HG02884 (cell line): ENCODE measurements at regions not wholly inside any gene's neighbourhood (a gene's known extent, or its start where the extent isn't known, plus 50 kb on each side); places are given as distances from the start of the nearest gene placed in this dataset.

ENCODE experiments used
- ATAC-seq: cut with Tn5 transposase; IDR thresholded peaks from one replicate; pipeline ENCODE4 v1.9.1; 2021; ENCODE audit warnings: mild to moderate bottlenecking, moderate library complexity; ENCODE audit not compliant: unreplicated experiment

DNA sequence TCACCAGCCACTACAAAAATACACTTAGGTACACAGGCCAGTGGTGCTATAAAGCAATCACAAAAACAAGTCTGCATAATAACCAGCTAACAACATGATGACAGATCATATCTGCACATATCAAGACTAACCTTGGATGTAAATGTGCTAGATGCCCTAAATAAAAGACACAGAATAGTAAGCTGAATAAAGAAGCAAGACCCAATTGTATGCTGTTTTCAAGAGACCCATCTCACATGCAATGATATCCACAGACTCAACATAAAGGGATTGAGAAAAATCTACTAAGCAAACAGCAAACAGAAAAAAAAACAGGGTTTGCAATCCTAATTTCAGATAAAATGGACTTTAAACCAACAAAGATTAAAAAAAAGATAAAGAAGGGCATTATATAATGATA is 505.4 kb upstream of the FZD8 start:
- ATAC-seq, result no peak

DNA sequence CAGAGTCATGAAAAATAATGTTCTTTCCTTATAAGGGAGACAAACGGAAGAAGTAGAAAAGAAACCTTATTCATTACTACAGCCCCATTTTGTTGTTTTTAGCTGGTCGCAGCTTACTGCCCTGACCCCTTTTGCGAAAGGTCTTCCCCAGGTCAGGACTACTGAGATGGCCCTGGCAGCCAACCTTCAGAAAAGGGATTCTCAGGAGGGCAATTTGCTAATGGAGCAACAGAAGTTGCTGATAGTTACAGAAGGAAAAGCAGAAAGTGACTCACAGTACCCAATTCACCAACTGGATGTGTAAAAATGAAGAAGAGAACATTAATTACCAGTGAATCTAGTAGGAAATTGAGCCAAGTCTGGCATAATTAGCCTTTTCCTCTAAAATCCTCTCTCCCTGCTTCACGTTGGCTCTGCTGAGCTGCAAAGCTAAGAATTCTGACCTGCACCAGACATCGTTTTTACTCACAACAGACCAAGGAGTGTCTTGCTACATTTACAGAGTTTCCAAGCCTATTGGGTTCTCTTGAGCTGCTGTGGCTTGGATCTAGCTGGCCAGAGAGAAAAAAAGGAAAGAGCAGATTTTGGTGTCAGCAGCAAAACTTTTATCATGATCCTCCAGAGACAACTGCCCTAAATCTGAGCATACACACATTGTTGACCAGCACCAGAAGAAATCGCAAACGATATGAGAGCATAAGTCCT is 499.9 kb upstream of the FZD8 start:
- no peak for ATAC-seq

DNA sequence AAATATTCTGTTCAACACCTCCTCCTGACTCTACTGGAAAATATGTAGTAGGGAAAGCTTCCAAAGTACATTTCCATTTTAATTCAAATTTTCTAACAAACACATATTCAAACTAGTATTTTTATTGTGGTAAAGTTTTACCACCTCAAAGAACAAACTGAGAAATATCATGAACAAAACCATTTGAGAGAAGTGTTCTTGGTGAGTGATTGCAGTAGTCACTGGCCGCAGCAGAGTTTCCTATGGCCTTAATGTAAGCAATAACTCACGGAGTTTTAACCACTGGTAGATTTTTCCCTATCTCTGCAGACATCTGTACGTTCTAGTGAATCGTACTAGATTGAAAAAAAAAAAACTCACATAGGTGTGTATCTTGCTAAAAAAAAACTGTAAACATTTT is 487.0 kb upstream of the FZD8 start:
- no peak for ATAC-seq

DNA sequence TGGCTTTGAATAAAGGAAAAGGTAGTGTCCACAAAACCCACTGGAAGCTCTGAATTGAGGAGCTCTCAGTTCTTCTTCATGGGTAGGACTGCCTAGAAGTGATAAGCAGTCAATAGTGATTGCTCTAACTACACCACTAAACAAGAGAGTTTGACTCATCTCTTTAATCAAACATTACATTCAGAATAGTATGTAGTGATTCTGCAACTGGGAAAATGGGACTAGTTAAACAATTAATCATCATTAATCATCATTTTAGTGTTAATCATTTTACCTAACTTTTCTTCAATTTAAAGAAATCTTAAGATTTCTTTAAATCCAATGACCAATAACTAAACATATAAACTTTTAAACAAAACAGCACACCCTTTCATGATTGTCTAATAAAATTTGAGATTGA is 484.0 kb upstream of the FZD8 start:
- no peak for ATAC-seq

DNA sequence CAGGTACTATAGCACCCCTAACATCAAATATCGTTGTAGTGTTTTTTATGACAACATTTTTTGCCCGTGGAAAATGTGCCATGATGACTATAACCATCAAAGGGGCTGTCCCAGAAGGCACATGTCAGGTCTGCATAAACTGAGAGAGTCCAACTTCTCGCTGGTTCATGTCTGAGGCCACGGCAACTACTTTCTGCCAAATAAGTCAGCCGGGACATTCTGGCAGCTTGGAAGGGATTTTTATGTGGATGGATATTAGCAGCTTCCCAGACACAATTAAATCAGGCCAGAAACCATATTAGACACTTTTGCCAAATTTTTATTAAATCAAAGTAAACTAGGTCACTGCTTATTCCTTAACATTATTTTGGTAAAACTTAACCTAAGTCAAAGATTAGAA is 477.4 kb upstream of the FZD8 start:
- ATAC-seq, result no peak

DNA sequence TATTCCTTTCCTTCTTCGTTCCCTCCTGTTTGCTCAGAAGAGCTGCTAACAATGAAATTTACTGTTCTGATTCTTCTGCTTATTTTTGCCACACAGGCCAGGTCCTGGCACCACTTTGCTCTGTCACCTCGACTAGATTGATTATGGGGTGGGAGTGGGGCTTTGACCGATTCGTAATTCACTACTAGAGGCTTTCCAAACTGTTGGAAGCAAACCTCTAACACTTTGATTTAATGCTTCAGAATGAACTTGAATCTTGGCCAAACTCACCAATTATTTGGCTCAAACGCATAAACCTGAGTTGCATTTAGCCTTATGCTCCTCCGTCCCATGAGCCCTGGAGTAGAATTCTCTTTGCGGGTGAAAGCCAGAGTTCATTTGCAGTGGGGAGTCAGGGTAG is 476.2 kb upstream of the FZD8 start:
- ATAC-seq, result no peak

DNA sequence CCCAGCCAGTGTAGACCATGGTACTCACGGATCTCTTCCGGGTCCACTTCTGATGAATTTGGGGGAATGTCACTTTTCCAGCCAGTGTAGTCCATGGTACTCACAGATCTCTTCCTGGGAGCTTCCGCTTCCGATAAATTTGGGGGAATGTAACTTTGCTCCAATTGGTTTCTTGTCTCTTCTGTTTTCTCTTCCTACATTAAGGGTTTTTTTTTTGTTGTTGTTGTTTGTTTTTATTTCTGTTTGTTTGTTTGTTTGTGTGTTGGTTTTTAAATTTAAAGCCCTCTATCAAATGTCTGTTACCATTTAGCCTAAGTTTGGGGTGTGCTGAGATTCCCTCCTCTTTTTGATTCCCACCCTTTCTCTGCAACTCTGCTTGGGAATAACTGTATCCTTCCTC is 475.8 kb upstream of the FZD8 start:
- no peak for ATAC-seq

DNA sequence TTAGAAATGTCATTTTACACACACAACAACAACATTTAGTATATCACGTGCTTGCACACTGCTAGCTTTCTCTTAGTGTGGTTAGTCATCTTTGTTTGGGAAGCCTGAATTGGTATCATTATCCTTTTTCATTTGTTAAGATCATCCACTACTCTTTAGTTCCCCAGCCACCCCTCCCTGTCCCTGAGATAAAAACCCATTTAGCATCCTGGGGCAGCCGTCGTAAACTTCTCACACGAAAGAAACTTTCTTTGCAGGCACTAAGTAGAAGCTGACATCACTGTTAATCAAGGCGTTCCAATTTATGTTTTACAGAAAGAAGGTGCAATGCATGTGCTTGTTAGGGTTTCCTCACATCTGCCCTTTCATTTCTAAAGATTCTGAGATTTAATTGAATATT is 475.1 kb upstream of the FZD8 start:
- no peak for ATAC-seq

DNA sequence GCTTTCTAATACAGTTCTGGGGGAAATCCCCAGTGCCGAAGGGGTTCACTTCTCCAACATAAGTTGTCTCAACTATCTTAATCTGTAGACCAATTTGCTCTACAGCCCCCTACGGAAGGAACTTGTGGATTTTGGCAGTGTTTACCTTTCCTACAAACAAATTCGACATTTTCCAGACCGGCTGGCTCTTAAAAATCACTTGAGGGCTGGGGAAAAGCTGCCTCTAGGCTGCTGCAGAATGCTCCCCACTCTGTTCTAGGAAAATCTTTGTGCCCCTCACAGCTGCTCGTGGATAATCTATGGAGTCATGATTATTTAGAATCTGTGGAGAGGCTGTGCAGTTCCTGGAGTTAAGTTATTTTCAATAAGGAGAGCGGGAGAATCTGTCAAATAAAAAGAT is 474.6 kb upstream of the FZD8 start:
- ATAC-seq, result no peak

DNA sequence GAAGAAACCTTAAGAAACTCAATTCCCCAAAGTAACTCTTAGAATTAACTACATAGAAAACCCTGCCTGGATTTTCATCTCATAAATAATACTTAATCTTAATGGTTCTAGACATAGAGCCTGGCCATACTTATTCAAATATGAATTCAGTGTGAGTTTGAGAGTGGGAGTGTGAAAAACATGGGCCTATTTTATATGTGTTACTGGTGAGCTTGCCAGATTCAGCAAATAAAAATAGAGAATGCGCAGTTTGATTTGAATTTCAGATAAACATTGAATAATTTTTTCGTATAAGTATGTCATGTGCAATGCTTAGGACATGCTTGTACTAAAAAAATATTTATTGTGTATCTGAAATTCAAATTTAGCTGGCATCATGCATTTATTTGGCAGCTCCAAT is 473.9 kb upstream of the FZD8 start:
- ATAC-seq, result no peak

DNA sequence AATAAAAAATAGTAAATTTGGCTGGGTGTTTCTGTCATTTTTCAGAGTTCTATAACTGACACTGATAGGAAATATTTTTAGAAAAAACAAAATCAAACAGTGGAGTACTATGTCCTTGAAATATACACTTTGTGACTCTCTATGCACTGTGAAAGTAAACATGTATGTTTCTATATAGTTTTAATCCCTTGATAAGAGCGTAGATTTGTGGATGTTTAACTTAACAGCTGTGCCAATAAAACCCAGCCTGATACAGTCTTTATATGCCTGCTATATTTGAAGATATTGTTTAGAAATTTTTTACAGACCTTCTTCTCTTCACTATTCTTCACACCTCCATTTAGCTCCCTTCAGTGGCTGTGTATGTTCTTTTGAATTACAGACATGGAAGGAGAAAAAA is 473.3 kb upstream of the FZD8 start:
- ATAC-seq, result no peak

DNA sequence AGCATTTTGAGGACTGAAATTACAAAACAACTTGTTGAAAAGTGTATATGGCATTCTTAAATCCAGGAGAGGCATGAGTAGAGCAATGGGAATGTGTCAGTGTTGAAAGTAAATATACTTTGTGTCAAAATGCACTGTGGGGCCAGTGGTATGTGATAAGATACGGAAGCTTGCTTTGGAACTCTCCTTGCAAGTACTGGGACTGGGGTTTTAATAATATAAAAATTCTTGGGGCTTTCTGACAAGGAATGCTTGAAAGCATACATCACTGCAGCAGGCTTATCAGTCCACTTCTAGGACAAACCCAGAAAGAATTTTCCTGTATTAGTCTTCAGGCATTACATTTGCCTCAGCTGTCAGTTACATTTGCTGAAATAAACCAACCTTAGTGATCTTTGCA is 472.8 kb upstream of the FZD8 start:
- ATAC-seq, result no peak

DNA sequence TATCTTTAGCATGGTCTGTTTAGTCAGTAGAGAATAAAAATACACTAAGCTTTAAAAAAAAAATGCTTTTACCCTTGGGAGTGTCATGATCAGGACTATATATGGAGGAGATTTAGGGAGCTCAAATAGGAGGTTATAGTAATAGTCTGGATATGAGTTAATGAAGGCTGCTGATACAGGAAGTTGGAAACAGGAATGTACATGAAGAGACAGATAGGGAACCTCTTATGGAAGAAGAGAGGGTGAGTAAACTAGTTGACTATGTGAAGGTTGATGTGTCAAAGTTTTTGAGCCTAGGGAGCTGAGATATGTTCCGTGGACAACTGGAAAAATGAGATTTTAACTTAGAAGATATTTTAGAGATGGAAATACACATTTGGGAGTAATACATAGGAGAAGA is 472.0 kb upstream of the FZD8 start:
- ATAC-seq, result no peak

DNA sequence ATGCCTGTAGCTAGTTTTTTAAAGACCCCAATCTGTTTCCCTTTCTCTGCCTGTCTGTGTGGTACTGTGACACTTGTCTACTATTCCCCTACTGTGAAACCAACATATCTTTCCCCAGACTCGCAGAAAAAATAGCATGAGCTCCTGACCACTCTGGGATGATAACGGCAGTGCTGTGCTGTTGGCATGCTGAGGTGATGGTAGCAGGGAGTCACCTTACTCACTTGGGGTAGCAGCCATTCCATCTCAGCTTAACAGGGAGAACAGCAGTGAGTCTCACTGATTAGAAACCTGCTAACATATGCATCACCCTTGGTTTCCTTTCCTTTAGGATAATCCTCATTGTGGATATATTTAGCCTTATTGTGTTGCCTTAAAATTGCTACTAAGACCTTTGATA is 469.6 kb upstream of the FZD8 start:
- ATAC-seq, result no peak

DNA sequence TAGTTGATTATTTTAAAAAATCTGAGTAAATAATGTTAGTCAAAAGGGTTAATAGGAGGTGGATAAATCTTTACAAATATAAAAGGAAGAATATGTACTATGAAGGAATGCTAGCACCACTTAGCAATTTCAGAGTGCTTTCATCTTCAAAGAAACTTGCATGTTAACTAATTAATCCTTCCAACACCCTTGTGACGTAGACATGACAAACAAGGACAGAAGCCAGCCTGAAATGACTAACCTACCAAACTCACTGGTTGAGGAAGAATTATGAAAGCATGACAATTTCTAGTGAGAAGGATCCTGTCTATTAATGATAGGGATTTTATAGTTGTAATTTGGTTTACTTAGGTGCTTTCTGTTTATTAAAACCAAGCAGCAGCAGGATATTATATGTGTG is 468.0 kb upstream of the FZD8 start:
- ATAC-seq, result no peak

DNA sequence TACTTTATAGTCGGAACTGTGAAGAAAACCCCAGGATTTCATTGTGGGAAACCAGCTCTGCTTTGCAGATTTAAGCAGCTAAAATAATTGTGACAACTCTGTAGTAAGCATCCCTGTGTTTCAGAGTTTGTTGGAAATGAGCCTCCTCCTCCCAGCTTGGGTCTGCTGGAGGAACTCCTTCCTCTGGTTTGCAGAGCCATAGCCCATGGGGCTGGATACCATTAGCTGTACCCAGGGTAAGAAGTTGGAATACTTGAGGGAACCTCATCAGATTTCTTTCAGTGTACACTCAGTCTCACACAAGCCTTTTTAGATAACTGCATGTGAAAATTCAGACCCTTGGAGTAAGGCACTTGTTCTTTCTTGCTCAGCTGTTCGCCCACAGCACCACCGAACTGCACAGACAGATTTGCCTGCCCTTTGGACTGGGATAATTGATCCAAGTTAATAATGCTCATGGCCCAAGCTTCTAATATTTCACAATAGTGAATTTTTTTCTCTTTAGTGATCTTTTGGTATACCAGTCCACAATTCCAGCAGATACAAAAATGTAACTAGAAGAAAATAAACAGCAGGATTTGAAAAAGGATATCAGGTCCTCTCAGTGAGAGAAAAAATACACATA is 467.4 kb upstream of the FZD8 start:
- no peak for ATAC-seq

DNA sequence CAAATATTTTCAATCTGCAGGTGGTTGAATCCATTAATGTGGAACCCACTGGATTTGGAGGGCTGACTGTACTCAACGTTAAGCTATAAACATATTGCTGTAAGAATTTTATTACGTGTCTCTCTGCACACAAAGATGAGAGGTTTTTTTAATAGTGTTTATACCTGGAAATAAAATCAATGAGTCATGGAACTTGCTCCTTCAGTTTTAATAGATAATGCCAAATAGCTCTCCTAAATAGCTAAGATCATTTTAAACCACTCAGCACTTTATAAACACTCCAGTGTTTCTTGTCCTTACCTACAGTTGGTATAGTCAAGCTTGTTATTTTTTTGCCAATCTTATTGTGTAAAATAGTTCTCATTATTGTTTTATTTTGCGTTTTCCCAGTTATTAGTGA is 455.6 kb upstream of the FZD8 start:
- ATAC-seq, result no peak

DNA sequence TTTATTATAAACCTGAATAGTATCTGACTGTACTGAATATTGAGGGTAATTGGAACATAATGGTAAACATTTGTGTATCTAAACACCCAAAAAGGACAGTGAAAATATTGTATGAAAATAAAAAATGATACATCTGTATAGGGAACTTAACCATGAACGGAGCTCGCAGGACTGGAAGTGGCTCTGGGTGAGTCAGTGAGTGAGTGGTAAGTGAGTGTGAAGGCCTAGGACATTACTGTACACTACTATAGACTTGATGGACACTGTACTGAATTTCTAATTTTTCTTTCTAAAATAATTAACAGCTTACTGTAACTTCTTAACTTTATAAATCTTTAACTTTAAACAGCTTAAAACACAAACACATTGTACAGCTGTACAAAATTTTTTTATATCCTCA is 454.5 kb upstream of the FZD8 start:
- ATAC-seq, result no peak

DNA sequence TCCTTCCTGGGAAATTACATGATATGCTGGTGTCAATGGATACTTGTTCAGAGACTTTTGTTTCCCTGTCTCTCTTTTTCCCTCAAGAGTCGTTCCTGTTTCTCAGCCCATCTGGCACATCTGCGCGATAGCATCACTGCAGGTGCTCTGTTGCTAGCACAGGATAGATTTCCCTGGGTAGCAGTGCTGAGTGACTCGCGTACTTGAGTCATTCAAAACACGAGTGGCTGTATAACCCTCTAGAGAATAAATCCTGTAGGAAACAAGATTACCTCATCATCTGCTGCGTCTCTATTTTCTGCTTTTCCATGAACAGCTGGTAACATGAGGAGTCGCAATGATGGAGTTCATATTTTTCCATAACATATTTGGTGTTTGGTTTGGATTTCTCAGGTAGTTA is 452.0 kb upstream of the FZD8 start:
- no peak for ATAC-seq

DNA sequence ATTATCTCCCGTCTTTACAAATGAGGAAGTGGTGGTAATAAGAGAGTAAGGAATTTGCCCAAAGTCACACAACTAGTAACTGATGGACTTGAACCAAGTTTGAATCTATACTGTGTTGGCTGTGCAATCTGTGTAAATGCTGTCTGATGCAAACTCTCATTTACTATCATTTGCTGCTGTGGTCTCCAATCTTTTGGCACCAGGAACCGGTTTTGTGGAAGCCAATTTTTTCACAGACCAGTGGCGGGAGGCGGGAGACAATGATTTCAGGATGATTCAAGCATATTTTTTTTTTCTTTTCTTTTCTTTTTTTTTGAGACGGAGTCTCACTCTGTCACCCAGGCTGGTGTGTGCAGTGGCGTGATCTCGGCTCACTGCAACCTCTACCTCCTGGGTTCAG is 450.0 kb upstream of the FZD8 start:
- no peak for ATAC-seq

DNA sequence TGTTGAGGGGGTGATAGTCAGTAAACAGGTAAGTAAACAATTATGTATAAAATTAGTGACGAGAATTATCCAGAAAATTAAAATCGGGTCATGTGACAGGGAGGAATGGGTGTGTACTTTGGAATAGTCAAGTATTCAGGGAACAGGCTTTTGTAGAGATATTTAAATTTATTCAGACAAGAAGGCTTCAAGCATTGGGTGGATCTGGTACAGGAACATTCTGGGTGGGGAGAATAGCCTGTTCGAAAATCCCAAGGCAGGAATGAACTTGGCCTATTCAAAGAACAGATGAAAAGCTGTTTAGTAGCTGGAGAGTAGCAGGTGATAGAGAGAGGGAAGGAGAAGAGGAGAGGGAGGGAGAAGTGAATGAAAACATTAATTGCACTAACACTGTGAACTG is 448.9 kb upstream of the FZD8 start:
- ATAC-seq, result no peak

DNA sequence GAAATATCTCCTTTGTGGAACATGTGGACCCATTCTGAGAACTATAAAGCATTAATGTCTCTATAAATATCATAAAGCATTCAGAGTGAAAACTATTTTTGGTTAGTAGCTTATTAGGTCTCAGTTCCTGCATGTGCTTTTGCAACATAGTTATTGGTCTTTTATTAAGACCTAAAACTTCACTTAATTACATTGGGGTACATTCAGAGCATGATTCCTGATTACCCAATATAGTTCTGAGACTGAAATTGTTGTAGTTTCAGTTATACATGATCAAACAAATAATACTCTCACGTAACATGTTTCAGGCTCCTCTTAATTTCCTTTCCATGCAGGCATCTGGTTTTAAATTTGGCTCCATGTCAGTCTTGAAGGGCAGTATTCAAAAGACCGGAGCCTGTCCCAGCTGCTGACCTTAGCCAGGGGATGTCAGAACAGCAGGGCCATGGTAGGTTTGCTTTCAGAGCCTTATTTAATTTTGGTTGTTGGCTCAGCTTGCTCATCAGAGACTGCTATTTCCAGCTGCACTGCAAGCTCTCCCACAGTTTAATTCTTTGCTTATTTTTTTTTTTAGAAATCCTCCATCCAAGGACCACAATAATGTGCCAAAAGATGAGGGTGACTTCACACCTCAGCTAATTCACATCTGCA is 447.8 kb upstream of the FZD8 start:
- no peak for ATAC-seq
